SU-DHL-6 (cell line): ENCODE measurements at regions not wholly inside any gene's neighbourhood (a gene's known extent, or its start where the extent isn't known, plus 50 kb on each side); places are given as distances from the start of the nearest gene placed in this dataset.

Experiments
- EZH2phosphoT487 ChIP-seq: fragments of 200-600 bp; sonication (generic), shearing (Covaris generic); conservative IDR thresholded peaks from 2 replicates; pipeline ENCODE4 v1.6.1; 2018; ENCODE audit warnings: mild to moderate bottlenecking, antibody characterized with exemption, low read length, moderate library complexity, mixed read lengths
- TF ChIP-seq, protein P1 (sequence below): fragments of 200-600 bp; sonication (generic); IDR thresholded peaks from one replicate; pipeline ENCODE4 v1.5.1; 2017; ENCODE audit warnings: antibody characterized with exemption, mild to moderate bottlenecking, low read length, moderate library complexity; ENCODE audit not compliant: insufficient read depth, poor library complexity, severe bottlenecking

DNA sequence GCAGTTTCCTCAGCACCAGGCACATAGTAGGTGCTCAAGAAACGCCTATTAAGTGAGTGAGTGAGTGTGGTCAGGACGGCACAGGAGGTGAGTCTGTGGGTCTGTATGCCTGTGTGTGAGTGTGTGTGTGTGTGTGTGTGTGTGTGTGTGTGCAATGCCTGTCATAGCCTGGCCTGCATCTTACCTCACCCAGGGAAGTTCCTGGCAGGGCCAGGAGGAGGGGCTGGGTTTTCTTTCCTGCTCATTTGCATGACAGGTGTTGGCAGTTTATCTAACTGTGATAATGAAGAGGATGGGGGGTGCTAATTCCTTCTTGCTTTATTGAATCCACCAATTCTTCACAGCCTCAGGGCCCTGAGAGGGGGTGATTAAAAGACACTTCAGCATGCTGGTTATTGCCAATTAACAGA lies 146.7 kb upstream of the MLN start:
- TF ChIP-seq, protein P1, sequence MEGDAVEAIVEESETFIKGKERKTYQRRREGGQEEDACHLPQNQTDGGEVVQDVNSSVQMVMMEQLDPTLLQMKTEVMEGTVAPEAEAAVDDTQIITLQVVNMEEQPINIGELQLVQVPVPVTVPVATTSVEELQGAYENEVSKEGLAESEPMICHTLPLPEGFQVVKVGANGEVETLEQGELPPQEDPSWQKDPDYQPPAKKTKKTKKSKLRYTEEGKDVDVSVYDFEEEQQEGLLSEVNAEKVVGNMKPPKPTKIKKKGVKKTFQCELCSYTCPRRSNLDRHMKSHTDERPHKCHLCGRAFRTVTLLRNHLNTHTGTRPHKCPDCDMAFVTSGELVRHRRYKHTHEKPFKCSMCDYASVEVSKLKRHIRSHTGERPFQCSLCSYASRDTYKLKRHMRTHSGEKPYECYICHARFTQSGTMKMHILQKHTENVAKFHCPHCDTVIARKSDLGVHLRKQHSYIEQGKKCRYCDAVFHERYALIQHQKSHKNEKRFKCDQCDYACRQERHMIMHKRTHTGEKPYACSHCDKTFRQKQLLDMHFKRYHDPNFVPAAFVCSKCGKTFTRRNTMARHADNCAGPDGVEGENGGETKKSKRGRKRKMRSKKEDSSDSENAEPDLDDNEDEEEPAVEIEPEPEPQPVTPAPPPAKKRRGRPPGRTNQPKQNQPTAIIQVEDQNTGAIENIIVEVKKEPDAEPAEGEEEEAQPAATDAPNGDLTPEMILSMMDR, result no peak
- TF ChIP-seq EZH2phosphoT487, result no peak
